ENCODE measurements at regions not wholly inside any gene's neighbourhood (a gene's known extent, or its start where the extent isn't known, plus 50 kb on each side); places are given as distances from the start of the nearest gene placed in this dataset.

GRCh38 chr5:51060953-51061352 is 322.3 kb upstream of the ISL1 start:
- TF ChIP-seq EZH2phosphoT487 (IDR thresholded peaks at IDR 0.05; ENCODE audit: insufficient read depth, low read depth) (no peak), EZH2 (IDR thresholded peaks at IDR 0.05; ENCODE audit: insufficient read depth, poor library complexity, severe bottlenecking) (no peak)
